ENCODE measurements at regions not wholly inside any gene's neighbourhood (a gene's known extent, or its start where the extent isn't known, plus 50 kb on each side); places are given as distances from the start of the nearest gene placed in this dataset.

- Mint-ChIP-seq H3K27me3 (ENCODE audit: insufficient read depth) (peaks cover 15% of the 10 kb centered on the region), H3K36me3 (ENCODE audit: low read depth) (no peaks in the 10 kb centered on the region), H3K27ac (no peak overlapping the region), H3K4me1 (peaks cover 32% of the 10 kb centered on the region), H3K4me3 (no peak overlapping the region), H3K9me3 (no peaks in the 10 kb centered on the region)
- Histone ChIP-seq H3K4me1 (ENCODE audit: control insufficient read depth, insufficient read depth, low read length) (peaks cover 12% of the 10 kb centered on the region), H3K27ac (ENCODE audit: low read depth, low read length) (no peak overlapping the region), H3K9me3 (ENCODE audit: control insufficient read depth, low read length) (peaks cover 18% of the 10 kb centered on the region), H3K9ac (ENCODE audit: extremely low read depth, low read length, poor library complexity, severe bottlenecking) (no peak overlapping the region), H3K27me3 (ENCODE audit: control insufficient read depth, insufficient read depth, low read length, poor library complexity, severe bottlenecking) (no peaks in the 10 kb centered on the region), H3K4me3 (ENCODE audit: low read length) (peak overlapping the region; percentile 36), H3K36me3 (ENCODE audit: control insufficient read depth, insufficient read depth, low read length) (no peaks in the 10 kb centered on the region)
- 90% methylated on average over 1 of the region's 1 CpG; no CpG with 5 or more reads in 1 of the 2 experiments for WGBS, 2 experiments (ENCODE audit: insufficient coverage in 1 of 2, insufficient read length in 1 of 2)
- no peak for DNase-seq
- TF ChIP-seq, protein P1, sequence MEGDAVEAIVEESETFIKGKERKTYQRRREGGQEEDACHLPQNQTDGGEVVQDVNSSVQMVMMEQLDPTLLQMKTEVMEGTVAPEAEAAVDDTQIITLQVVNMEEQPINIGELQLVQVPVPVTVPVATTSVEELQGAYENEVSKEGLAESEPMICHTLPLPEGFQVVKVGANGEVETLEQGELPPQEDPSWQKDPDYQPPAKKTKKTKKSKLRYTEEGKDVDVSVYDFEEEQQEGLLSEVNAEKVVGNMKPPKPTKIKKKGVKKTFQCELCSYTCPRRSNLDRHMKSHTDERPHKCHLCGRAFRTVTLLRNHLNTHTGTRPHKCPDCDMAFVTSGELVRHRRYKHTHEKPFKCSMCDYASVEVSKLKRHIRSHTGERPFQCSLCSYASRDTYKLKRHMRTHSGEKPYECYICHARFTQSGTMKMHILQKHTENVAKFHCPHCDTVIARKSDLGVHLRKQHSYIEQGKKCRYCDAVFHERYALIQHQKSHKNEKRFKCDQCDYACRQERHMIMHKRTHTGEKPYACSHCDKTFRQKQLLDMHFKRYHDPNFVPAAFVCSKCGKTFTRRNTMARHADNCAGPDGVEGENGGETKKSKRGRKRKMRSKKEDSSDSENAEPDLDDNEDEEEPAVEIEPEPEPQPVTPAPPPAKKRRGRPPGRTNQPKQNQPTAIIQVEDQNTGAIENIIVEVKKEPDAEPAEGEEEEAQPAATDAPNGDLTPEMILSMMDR (conservative IDR thresholded peaks at IDR 0.05) = no peak
These were observed 56.0 kb upstream of the RASGEF1B start for GRCh38 chr4:81527709-81528108.

DNA sequence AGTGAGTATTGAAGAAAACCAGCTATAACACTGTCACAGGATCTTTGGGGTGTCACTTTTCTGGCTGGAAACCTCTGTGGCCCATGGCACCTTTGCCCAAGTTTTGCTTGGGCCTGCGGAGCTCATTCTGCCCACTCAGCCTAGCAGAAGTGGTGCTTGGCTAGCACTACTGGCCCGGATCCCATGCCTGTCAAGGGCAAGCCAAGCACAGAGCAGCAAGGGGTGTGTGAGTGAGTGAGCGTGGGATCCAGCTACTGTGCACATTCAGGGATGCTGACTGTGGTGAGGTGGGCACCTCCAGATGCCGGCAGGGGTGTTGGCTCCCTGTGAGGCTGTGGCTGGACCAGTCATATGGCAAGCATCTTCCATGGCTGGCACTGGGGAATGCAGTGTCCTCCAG lies 55.4 kb upstream of the RASGEF1B start:
- H3K9me3 Mint-ChIP-seq = no peaks in the 10 kb centered on the region
- Histone ChIP-seq H3K9me3 (ENCODE audit: control insufficient read depth, low read length) (peaks cover 18% of the 10 kb centered on the region), H3K36me3 (ENCODE audit: control insufficient read depth, insufficient read depth, low read length) (no peaks in the 10 kb centered on the region), H3K4me3 (ENCODE audit: low read length) (peak overlapping the region; percentile 36), H3K9ac (ENCODE audit: extremely low read depth, low read length, poor library complexity, severe bottlenecking) (no peak overlapping the region), H3K27ac (ENCODE audit: low read depth, low read length) (no peak overlapping the region), H3K27me3 (ENCODE audit: control insufficient read depth, insufficient read depth, low read length, poor library complexity, severe bottlenecking) (no peaks in the 10 kb centered on the region), H3K4me1 (ENCODE audit: control insufficient read depth, insufficient read depth, low read length) (peaks cover 12% of the 10 kb centered on the region)
- no peak overlapping the region for H3K27ac Mint-ChIP-seq
- no peaks in the 10 kb centered on the region for H3K36me3 Mint-ChIP-seq (ENCODE audit: low read depth)
- TF ChIP-seq, protein P1 (conservative IDR thresholded peaks at IDR 0.05) = no peak
- peaks cover 15% of the 10 kb centered on the region for H3K27me3 Mint-ChIP-seq (ENCODE audit: insufficient read depth)
- WGBS, 2 experiments (ENCODE audit: insufficient coverage in 1 of 2, insufficient read length in 1 of 2) = 94 to 100% methylated on average over 1 to 4 of the region's 4 CpGs
- no peak for DNase-seq
- H3K4me3 Mint-ChIP-seq = no peak overlapping the region
- H3K4me1 Mint-ChIP-seq = peaks cover 32% of the 10 kb centered on the region

DNA sequence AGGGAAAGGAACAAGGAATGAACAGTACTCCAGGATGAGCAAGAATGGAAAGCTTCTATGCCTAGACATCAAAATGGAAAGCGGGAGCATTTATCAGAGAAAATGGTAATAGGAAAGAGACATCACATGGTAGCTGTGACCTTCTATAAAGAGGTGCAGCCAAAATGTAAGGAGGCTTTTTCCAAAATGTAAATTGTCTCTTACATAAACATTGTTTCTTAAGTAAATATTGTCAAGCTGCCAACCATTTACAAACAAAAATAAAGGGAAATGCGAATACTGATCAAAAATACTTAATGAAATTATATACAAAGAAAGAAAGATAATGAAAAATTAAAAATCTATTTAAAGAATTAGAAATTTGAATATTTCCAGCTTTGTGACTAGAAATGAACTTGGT lies 55.0 kb upstream of the RASGEF1B start:
- H3K9me3 Mint-ChIP-seq = no peaks in the 10 kb centered on the region
- Histone ChIP-seq H3K4me3 (ENCODE audit: low read length) (no peak overlapping the region), H3K36me3 (ENCODE audit: control insufficient read depth, insufficient read depth, low read length) (no peaks in the 10 kb centered on the region), H3K27ac (ENCODE audit: low read depth, low read length) (no peak overlapping the region), H3K4me1 (ENCODE audit: control insufficient read depth, insufficient read depth, low read length) (peaks cover 12% of the 10 kb centered on the region), H3K9ac (ENCODE audit: extremely low read depth, low read length, poor library complexity, severe bottlenecking) (no peak overlapping the region), H3K27me3 (ENCODE audit: control insufficient read depth, insufficient read depth, low read length, poor library complexity, severe bottlenecking) (no peaks in the 10 kb centered on the region), H3K9me3 (ENCODE audit: control insufficient read depth, low read length) (peaks cover 18% of the 10 kb centered on the region)
- H3K4me1 Mint-ChIP-seq = peaks cover 31% of the 10 kb centered on the region
- no peak overlapping the region for H3K27ac Mint-ChIP-seq
- TF ChIP-seq, protein P1 (conservative IDR thresholded peaks at IDR 0.05) = no peak
- no peak overlapping the region for H3K4me3 Mint-ChIP-seq
- peaks cover 15% of the 10 kb centered on the region for H3K27me3 Mint-ChIP-seq (ENCODE audit: insufficient read depth)
- DNase-seq = no peak
- no peaks in the 10 kb centered on the region for H3K36me3 Mint-ChIP-seq (ENCODE audit: low read depth)
- 100% methylated on average over 1 of the region's 2 CpGs for WGBS, 2 experiments (ENCODE audit: insufficient coverage in 1 of 2, insufficient read length in 1 of 2)
